ENCODE measurements at regions not wholly inside any gene's neighbourhood (a gene's known extent, or its start where the extent isn't known, plus 50 kb on each side); places are given as distances from the start of the nearest gene placed in this dataset.

GRCh38 chr12:104833756-104834155 lies 124.3 kb downstream of the SLC41A2 start:
- Mint-ChIP-seq H3K9me3 (no peaks in the 10 kb centered on the region), H3K27me3 (ENCODE audit: low read depth in 3 of 3) (peaks cover 0 to 4% (median 0%) of the 10 kb centered on the region in 3 donors), H3K36me3 (no peaks in the 10 kb centered on the region), H3K4me3 (no peak overlapping the region), H3K4me1 (no peaks in the 10 kb centered on the region), H3K27ac (no peak overlapping the region)
- intact Hi-C loops (cut with micrococcal nuclease): no loop called here
- Histone ChIP-seq H2AFZ (ENCODE audit: insufficient read depth, low read depth, low read length, poor library complexity, severe bottlenecking) (no peak overlapping the region), H3K9me3 (replicated peaks in 1 of 2; ENCODE audit: control insufficient read depth in 1 of 2, insufficient read depth in 1 of 2, low read length in 2 of 2) (no peaks in the 10 kb centered on the region), H3K4me2 (replicated peaks; ENCODE audit: extremely low read depth, low read length, poor library complexity, severe bottlenecking) (no peak overlapping the region), H3K27me3 (ENCODE audit: control insufficient read depth in 2 of 2, insufficient read depth in 2 of 2, low read length in 2 of 2) (no peaks in the 10 kb centered on the region), H3K4me3 (replicated peaks in 1 of 3; ENCODE audit: low read depth in 2 of 3, low read length in 3 of 3) (no peak overlapping the region), H3K79me2 (ENCODE audit: insufficient read depth, low read length) (no peaks in the 10 kb centered on the region), H3K4me1 (ENCODE audit: control insufficient read depth in 1 of 2, insufficient read depth in 2 of 2, low read length in 2 of 2) (no peaks in the 10 kb centered on the region), H4K20me1 (ENCODE audit: insufficient read depth, low read length) (no peaks in the 10 kb centered on the region), H3K36me3 (replicated peaks in 1 of 2; ENCODE audit: control insufficient read depth in 1 of 2, insufficient read depth in 2 of 2, low read length in 2 of 2) (no peaks in the 10 kb centered on the region), H3K9ac (ENCODE audit: insufficient read depth, low read length, poor library complexity, severe bottlenecking) (no peak overlapping the region), H3K27ac (ENCODE audit: low read depth in 1 of 2, low read length in 2 of 2) (no peak overlapping the region)
- no peak for TF ChIP-seq CTCF (IDR thresholded peaks at IDR 0.05)
- WGBS (ENCODE audit: insufficient coverage): 100% methylated on average over 1 of the region's 1 CpG
- no peak for DNase-seq

- peaks cover 18 to 34% (median 23%) of the 10 kb centered on the region in 7 donors for H3K9me3 Mint-ChIP-seq
- no peak overlapping the region for H3K27ac ChIP-seq (ENCODE audit: low read depth in 1 of 2, low read length in 2 of 2)
- H3K9me3 ChIP-seq (replicated peaks in 1 of 2; ENCODE audit: control insufficient read depth in 1 of 2, insufficient read depth in 1 of 2, low read length in 2 of 2): peaks cover 17 to 26% of the 10 kb centered on the region in 2 donors
These were observed 130.1 kb downstream of the SLC41A2 start for GRCh38 chr12:104828015-104828414.

More at GRCh38 chr12:104828015-104828414, 130.1 kb downstream of the SLC41A2 start:
- no peak overlapping the region for H3K4me3 Mint-ChIP-seq
- H3K79me2 ChIP-seq (ENCODE audit: insufficient read depth, low read length): no peaks in the 10 kb centered on the region
- no peak for TF ChIP-seq CTCF (IDR thresholded peaks at IDR 0.05)
- peak overlapping the region in 1 of 7 donors; percentile 15 for H3K27ac Mint-ChIP-seq
- peaks cover 6% of the 10 kb centered on the region for H3K4me1 Mint-ChIP-seq
- no peak overlapping the region for H3K4me3 ChIP-seq (replicated peaks in 1 of 3; ENCODE audit: low read depth in 2 of 3, low read length in 3 of 3)
- H4K20me1 ChIP-seq (ENCODE audit: insufficient read depth, low read length): no peaks in the 10 kb centered on the region
- intact Hi-C loops (cut with micrococcal nuclease): no loop called here
- H3K4me1 ChIP-seq (ENCODE audit: control insufficient read depth in 1 of 2, insufficient read depth in 2 of 2, low read length in 2 of 2): peaks cover 6 to 12% of the 10 kb centered on the region in 2 donors
- no peak overlapping the region for H2AFZ ChIP-seq (ENCODE audit: insufficient read depth, low read depth, low read length, poor library complexity, severe bottlenecking)
- H3K36me3 Mint-ChIP-seq: peaks cover 0 to 3% of the 10 kb centered on the region in 2 donors
- H3K27me3 ChIP-seq (ENCODE audit: control insufficient read depth in 2 of 2, insufficient read depth in 2 of 2, low read length in 2 of 2): no peaks in the 10 kb centered on the region
- H3K4me2 ChIP-seq (replicated peaks; ENCODE audit: extremely low read depth, low read length, poor library complexity, severe bottlenecking): no peak overlapping the region
- 97% methylated on average over 7 of the region's 7 CpGs for WGBS (ENCODE audit: insufficient coverage)
- no peak overlapping the region for H3K9ac ChIP-seq (ENCODE audit: insufficient read depth, low read length, poor library complexity, severe bottlenecking)
- H3K27me3 Mint-ChIP-seq (ENCODE audit: low read depth in 3 of 3): peaks cover 0 to 2% (median 0%) of the 10 kb centered on the region in 3 donors
- H3K36me3 ChIP-seq (replicated peaks in 1 of 2; ENCODE audit: control insufficient read depth in 1 of 2, insufficient read depth in 2 of 2, low read length in 2 of 2): no peaks in the 10 kb centered on the region
- DNase-seq: no peak
